Osteoblast (primary cell): ENCODE measurements at regions not wholly inside any gene's neighbourhood (a gene's known extent, or its start where the extent isn't known, plus 50 kb on each side); places are given as distances from the start of the nearest gene placed in this dataset. TPM values are rescaled to one million over a fixed set of nuclear protein-coding genes. Genes with fewer than 3 reads are reported as not detected.
"Not testable (repeated sequence)": the region's sequence is repeated elsewhere in the genome, so short reads cannot be mapped to it uniquely, and the experiment has no call there.

Experiments used
- DNase-seq: peaks from one replicate; pipeline ENCODE4 v3.0.0; 2011; ENCODE audit warnings: low spot score, mixed read lengths; ENCODE audit not compliant: insufficient read length; ENCODE audit errors: missing footprints
- H2AFZ ChIP-seq: 2 replicates; pipeline ENCODE4 v1.6.0; 2011; ENCODE audit warnings: mild to moderate bottlenecking, low read length
- H3K27ac ChIP-seq: 2 replicates; pipeline ENCODE4 v1.5.1; 2011; ENCODE audit warnings: mild to moderate bottlenecking, low read depth, low read length, moderate library complexity
- H3K27me3 ChIP-seq: 2 replicates; pipeline ENCODE4 v1.6.0; 2012; ENCODE audit warnings: mild to moderate bottlenecking, control low read depth, inconsistent platforms, low read length, moderate library complexity; ENCODE audit not compliant: insufficient read depth
- H3K36me3 ChIP-seq: 2 replicates; pipeline ENCODE4 v1.5.1; 2011; ENCODE audit warnings: mild to moderate bottlenecking, low read length, control low read depth, moderate library complexity; ENCODE audit not compliant: insufficient read depth
- H3K4me1 ChIP-seq: 2 replicates; pipeline ENCODE4 v1.5.1; 2011; ENCODE audit warnings: mild to moderate bottlenecking, low read length, control low read depth, moderate library complexity; ENCODE audit not compliant: insufficient read depth
- H3K4me2 ChIP-seq: 2 replicates; pipeline ENCODE4 v1.6.0; 2011; ENCODE audit warnings: mild to moderate bottlenecking, low read length; ENCODE audit not compliant: insufficient read depth
- H3K4me3 ChIP-seq: fragments of 200-600 bp; sonication (generic); 3 replicates; pipeline ENCODE4 v1.5.1; 2012; ENCODE audit warnings: mild to moderate bottlenecking, low read length, inconsistent platforms; ENCODE audit not compliant: insufficient read depth
- H3K79me2 ChIP-seq: 2 replicates; pipeline ENCODE4 v1.6.0; 2012; ENCODE audit warnings: mild to moderate bottlenecking, low read length, control low read depth, inconsistent platforms; ENCODE audit not compliant: insufficient read depth
- H3K9me3 ChIP-seq: 2 replicates; pipeline ENCODE4 v1.5.1; 2011; ENCODE audit warnings: low read depth, low read length, control low read depth
- H4K20me1 ChIP-seq: 2 replicates; pipeline ENCODE4 v1.6.0; 2012; ENCODE audit warnings: mild to moderate bottlenecking, low read length, control low read depth; ENCODE audit not compliant: insufficient read depth
- small RNA-seq: library from RNA; depleted of rRNA; stranded (forward); fragments of <200 nt; gene quantifications from one replicate; pipeline ENCODE3, GENCODE V24; 2012

- H3K36me3 ChIP-seq, H3K4me1 ChIP-seq, H3K79me2 ChIP-seq, H3K4me3 ChIP-seq, H2AFZ ChIP-seq, H3K27ac ChIP-seq, H3K27me3 ChIP-seq, H3K9me3 ChIP-seq, H4K20me1 ChIP-seq, H3K4me2 ChIP-seq, DNase-seq: not testable (repeated sequence)
Observed at GRCh38 chr7:65074959-65075358, 68.5 kb upstream of the ERV3-1 start.

- DNase-seq, H3K27me3 ChIP-seq: not testable (repeated sequence)
Observed at GRCh38 chr7:65073160-65073559, 66.7 kb upstream of the ERV3-1 start.

GRCh38 chr7:65071854-65072431 is 65.5 kb upstream of the ERV3-1 start:
- not testable (repeated sequence) for H4K20me1 ChIP-seq, H3K4me1 ChIP-seq, H3K79me2 ChIP-seq, H3K36me3 ChIP-seq, H3K27me3 ChIP-seq, H3K9me3 ChIP-seq, H3K4me3 ChIP-seq, H3K4me2 ChIP-seq, H3K27ac ChIP-seq, DNase-seq, H2AFZ ChIP-seq

More at GRCh38 chr7:65073160-65073559, 66.7 kb upstream of the ERV3-1 start:
- H4K20me1 ChIP-seq, H2AFZ ChIP-seq, H3K9me3 ChIP-seq, H3K4me2 ChIP-seq, H3K4me3 ChIP-seq, H3K4me1 ChIP-seq, H3K79me2 ChIP-seq, H3K36me3 ChIP-seq, H3K27ac ChIP-seq: not testable (repeated sequence)

- not testable (repeated sequence) for H3K27me3 ChIP-seq, H3K9me3 ChIP-seq, H4K20me1 ChIP-seq, H3K4me2 ChIP-seq, H2AFZ ChIP-seq, DNase-seq, H3K36me3 ChIP-seq, H3K4me1 ChIP-seq, H3K27ac ChIP-seq, H3K4me3 ChIP-seq, H3K79me2 ChIP-seq
Observed at GRCh38 chr7:65069476-65069875, 63.0 kb upstream of the ERV3-1 start.

GRCh38 chr7:65062566-65062965 is 56.1 kb upstream of the ERV3-1 start:
- H3K27ac ChIP-seq, H3K9me3 ChIP-seq, H4K20me1 ChIP-seq, H3K27me3 ChIP-seq, H3K36me3 ChIP-seq, H2AFZ ChIP-seq, H3K4me1 ChIP-seq, H3K4me2 ChIP-seq, H3K79me2 ChIP-seq, H3K4me3 ChIP-seq: not testable (repeated sequence)
- DNase-seq, result peak; percentile 3

- H3K4me1 ChIP-seq, H3K27ac ChIP-seq, H3K4me2 ChIP-seq, H4K20me1 ChIP-seq, H3K27me3 ChIP-seq, H3K4me3 ChIP-seq, DNase-seq, H3K9me3 ChIP-seq, H3K79me2 ChIP-seq, H3K36me3 ChIP-seq, H2AFZ ChIP-seq: not testable (repeated sequence)
Observed at GRCh38 chr7:65059247-65059646, 52.8 kb upstream of the ERV3-1 start.

Small RNA genes lying in the stretch of these regions (small RNA-seq; reads per million reads assigned to genes)
- not detected for gene AC104073.1
- not detected for gene SNORA15B-1
- gene SNORA22C, result not detected
